HG02588 (cell line): ENCODE measurements at regions not wholly inside any gene's neighbourhood (a gene's known extent, or its start where the extent isn't known, plus 50 kb on each side); places are given as distances from the start of the nearest gene placed in this dataset.
"Not testable (repeated sequence)": the region's sequence is repeated elsewhere in the genome, so short reads cannot be mapped to it uniquely, and the experiment has no call there.

Experiments used
- ATAC-seq: cut with Tn5 transposase; IDR thresholded peaks from one replicate; pipeline ENCODE4 v1.9.1; 2021; ENCODE audit warnings: mild to moderate bottlenecking, moderate library complexity; ENCODE audit not compliant: unreplicated experiment

DNA sequence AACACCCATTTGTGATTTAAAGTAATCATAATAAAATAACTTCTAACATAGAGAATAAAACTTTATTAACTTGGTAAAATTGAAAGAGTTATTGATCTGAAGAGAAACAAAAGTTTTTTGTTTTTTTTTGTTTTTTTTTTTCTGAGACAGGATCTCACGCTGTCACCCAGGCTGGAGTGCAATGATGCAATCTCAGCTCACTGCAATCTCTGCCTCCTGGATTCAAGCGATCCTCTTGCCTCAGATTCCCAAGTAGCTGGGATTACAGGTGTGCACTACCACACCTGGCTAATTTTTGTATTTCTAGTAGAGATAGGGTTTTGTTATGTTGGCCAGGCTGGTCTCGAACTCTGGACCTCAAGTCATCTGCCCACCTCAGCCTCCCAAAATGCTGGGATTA is 116.5 kb upstream of the SPATA31D4 start:
- not testable (repeated sequence) for ATAC-seq

GRCh38 chr9:81814401-81814793 is 113.8 kb upstream of the SPATA31D4 start:
- ATAC-seq: no peak

DNA sequence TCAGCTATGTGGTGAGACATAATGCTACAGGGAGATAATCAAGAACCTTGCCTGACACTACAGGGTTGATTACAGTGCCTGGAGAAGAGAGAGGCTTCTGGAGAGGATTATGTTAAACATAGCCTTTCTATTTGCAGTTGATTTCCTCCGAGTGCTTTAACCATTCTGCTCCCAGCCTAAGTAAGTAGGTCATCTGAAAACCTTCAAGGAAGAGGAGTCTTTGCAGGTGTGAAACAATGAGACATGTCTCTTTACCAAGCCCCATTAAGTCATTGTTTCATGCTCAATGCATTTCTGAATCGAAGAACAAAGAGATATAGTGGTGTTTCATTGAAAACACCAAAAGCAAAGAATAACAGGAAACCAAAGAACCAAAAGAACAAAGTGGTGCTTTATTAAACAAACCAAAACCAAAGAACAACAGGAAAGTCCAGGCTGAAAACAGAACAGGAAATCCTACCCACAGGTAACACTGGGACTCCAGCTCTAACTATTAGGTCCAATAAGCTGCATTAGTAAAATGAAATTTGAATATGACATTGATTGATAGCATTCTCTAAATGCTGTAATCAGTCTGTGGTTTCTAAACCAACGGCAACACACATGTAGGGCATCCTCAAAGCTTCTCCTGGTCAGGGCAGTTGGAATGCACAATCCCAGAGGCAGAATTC is 113.3 kb upstream of the SPATA31D4 start:
- ATAC-seq: peak; percentile 62

GRCh38 chr9:81815781-81816180 is 112.4 kb upstream of the SPATA31D4 start:
- ATAC-seq: no peak

GRCh38 chr9:81819155-81819554 is 109.1 kb upstream of the SPATA31D4 start:
- no peak for ATAC-seq

- ATAC-seq: no peak
These were observed 108.2 kb upstream of the SPATA31D4 start for GRCh38 chr9:81819859-81820546.

GRCh38 chr9:81822301-81822865 is 105.8 kb upstream of the SPATA31D4 start:
- no peak for ATAC-seq

- no peak for ATAC-seq
These were observed 105.3 kb upstream of the SPATA31D4 start for GRCh38 chr9:81822967-81823366.

DNA sequence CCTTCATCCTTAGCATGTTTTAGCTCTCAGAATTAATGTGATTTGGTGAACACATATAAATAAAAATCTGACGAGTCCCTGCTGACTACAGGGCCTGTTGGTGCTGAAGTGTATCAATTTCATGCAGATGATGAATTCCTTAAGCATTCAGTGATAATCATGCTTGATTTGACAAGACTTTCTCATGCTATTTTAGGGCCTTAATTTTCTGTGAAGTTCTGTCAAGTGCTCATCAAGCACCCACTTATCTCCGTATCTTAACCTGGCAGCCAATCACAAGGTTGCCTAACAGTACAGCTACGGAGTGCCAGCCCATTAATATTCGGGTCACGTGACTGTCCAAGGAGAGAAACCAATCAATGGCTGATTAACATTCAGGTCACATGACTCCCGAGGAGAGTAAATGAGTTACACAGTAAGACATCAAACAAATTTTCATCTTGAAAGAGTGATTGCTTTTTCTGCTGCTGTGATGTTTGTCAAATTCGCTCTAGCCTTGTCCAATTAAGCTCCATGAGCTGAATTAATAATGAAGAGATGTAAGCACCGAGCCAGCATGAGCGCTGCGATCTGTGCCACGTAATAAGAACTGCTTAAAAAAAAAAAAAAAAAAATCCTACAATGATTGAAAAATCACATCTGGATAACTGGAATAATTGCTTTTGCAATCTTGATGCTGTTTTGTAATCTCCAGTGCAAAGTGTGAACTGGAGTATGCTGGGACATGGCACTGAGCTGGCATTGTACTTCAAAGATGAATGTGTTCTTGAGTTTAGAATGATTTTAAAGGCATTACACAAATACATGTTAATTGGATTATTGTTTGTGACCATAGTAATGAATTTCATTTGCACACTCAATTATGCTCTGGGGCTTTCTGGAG is 104.3 kb upstream of the SPATA31D4 start:
- no peak for ATAC-seq

DNA sequence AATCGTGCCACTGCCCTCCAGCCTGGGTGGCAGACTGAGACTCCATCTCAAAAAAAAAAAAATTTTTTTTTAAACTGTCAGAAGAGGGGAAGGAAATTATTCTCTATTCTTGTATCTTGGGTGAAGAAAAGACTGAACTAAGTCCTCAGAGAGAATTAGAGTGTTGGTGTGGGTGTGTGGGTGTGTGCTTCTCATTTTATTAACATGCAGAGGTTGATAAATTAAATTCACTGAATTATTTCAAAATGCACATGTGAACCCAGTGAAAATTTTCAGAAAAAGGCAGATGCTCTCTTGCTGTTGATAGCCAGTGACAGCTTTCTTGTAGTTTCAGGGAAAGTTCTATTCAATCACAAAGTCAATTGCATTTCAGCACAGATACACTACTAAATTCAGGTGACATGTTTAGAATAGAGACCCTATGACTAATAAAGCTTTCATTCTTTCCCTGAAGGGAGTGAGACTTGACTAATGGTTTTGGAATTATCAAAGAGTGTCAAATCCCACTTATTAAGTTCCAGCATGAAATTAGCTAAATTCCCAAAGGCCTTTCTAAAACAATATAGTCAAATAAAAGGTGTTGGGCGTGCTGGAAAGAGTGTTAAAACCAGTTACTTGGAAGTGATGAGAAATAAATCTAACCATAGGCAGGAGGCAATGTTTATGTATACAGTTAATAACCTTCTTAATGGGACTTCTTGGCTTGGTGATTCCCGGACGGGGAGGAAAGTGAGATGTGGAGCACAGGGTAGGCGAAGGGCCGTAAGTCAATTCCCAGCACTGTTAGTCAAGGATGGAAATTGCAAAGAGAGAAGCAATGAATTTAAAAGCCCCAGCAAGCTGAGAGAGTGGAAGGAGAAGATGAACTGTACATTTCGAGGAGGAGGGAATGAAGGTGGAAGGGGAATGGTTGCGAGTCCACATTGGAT is 103.2 kb upstream of the SPATA31D4 start:
- no peak for ATAC-seq

DNA sequence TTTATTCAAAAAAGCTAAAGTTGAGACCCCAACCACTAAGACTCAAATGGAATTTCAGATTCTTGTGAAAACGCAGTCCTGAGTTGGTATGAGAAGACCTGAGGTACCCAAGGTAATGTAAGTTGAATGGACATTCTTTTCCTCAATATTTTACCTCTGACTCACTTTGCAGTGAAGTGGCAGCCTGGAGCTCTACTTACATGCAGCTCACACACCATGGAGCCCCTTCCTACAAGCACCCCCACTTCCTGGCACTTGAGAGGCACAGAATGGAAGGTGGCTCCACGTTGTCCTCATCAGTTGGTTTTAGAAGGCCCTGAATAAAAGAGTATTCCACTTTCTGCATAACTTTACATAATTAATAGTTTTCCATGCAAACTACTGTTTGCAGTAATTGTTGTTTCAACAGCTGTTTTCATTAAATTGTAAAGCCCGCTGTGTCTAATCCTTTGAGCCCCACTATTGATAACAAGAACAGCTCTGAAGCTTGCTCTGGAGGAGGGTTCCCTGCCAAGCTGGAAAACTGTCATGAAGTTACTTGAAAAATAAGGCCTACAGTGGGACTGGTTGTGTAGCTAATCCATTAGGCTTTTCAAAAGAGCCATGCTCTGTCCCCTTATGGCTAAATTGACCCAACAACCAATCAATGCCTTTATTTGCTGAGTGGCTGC is 102.2 kb upstream of the SPATA31D4 start:
- ATAC-seq: no peak

DNA sequence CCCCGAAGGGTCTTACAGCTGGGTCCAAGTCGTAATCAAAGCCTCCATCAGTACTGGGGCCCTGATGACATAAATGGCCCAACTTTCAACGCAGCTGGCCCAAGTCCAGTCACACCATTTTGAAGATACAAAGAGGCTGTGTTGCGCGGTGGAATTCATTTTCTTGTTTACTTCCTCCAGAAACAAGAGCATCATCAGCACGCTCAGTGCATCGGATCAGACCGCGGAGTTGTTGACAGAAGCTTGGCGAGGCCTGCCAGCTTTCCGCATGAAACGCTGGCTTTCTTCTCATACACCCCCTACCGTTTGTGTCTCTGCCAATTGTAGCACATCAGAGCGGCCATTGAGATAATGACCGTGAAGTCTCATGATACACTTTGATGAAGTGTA is 101.7 kb upstream of the SPATA31D4 start:
- ATAC-seq: no peak

GRCh38 chr9:81827616-81828296 is 100.5 kb upstream of the SPATA31D4 start:
- peak; percentile 92 for ATAC-seq

- ATAC-seq: no peak
These were observed 98.9 kb upstream of the SPATA31D4 start for GRCh38 chr9:81829195-81829882.

GRCh38 chr9:81830431-81830830 is 97.8 kb upstream of the SPATA31D4 start:
- ATAC-seq: not testable (repeated sequence)

GRCh38 chr9:81832571-81833285 is 95.5 kb upstream of the SPATA31D4 start:
- ATAC-seq: no peak

GRCh38 chr9:81833563-81834345 is 94.5 kb upstream of the SPATA31D4 start:
- ATAC-seq: no peak
